HuH-7.5 (cell line): ENCODE measurements at regions not wholly inside any gene's neighbourhood (a gene's known extent, or its start where the extent isn't known, plus 50 kb on each side); places are given as distances from the start of the nearest gene placed in this dataset.
"Not testable (repeated sequence)": the region's sequence is repeated elsewhere in the genome, so short reads cannot be mapped to it uniquely, and the experiment has no call there.

Experiments
- DNase-seq: peaks from one replicate; pipeline ENCODE4 v3.0.0; 2011; ENCODE audit warnings: low spot score

DNA sequence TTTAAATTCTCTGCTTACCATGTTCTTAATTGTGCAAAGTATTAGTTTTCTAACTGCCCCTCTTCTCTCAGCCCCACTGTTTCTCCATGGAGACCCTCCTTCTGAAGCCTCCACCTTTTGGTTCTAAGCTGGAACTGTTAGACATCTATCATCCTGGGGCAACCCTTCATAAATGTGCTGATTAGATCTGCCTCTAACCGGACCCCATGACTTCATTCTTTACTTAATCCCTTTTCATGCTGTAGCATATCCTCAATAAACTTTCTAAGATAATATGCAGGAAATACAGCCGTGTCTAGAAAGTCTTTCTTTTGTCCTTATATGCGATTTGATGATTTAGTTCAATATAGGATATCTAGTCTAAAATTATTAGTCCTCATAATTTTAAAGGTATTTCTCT lies 1020.1 kb downstream of the ADGRL2 start:
- no peak for DNase-seq

DNA sequence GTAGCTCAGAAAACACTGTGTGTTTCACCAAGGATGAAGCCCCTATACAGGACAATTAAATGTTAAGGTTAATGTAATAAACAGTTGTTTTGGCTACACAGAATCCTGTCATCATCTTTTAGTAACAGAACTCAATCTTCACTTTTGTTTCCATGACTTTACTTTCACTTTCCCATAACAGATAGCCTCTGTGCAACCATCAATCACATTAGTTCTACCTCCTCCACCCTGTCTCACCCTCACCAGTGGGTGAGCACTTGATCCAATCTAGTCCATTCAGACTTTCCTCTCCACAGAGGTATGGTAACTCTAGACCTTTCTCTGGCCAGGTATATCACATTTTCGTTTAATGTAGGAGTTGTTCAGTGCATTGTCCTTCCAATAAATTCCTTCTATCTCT lies 1018.5 kb downstream of the ADGRL2 start:
- no peak for DNase-seq

DNA sequence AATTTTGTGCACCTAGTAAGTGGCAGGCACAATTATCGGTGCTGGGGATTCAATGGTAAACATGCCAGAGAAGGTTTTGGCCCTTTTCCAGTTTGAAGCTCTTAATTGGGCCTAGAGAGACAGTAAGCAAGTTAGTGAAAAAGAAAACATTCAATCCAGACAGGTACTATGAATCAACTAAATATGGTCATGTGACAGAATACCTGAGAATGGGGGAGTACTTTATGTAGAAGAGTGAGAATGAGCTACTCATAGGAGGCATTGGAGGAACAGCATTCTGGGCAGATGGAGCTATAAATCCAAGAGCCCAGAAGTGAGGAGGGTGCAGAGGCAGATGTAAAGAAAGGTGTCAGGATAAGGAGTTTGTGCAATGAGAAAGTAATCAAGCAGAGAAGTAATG lies 1017.9 kb downstream of the ADGRL2 start:
- no peak for DNase-seq

DNA sequence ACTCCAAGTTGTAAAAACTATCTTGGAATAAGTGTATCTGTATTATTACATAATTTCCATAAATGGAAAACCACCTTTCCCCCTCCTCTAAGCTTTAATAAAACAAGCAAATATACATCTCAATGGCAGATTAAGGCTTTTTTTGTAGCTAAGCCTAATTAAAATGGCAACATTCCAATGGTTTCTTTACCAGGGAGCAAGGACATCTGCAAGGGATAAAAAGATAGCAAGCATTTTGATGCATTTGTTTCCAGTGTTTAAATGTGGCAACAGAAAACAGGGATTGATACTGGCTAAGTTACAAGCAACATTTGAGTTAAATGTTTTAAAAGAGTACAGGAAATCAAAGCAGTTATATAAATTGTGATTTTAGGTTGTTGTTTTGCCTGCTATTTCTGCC lies 1012.7 kb downstream of the ADGRL2 start:
- no peak for DNase-seq

DNA sequence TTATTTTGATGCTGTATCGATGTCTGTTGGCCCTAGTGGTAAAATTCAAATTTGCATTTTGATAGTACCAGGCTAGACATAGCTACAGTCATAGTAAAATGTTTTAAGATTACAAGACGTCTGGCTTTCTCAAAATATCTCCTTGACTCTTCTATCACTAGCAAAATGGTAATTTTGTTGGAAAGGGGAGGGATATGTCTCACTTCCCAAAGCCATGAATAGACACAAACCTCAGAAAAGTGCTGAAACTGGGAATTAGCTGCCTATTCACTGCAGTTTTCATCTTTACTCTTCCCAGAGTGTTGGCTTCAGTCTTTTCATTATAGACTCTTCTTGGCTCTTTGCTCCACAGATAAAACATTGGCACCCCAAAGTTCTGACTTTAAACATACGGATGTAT lies 1009.9 kb downstream of the ADGRL2 start:
- no peak for DNase-seq

DNA sequence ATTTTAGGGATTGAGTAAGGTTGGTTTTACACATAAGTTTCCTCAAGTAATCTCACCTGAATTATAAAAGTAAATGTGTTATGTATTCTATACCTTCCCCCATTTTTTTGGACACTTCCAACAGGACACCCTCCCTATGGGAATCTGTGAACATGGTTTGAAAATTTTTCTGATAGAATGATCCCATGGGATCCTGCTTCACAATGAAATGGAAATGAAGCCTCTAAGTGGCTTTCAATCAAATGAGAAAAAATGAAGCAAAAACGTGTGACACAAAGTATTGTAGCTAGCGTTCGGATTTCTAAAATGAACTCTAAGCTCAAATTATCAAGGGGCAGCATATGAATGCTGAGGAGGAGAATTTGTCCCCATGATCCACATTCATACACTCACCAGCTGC lies 1006.8 kb downstream of the ADGRL2 start:
- no peak for DNase-seq

DNA sequence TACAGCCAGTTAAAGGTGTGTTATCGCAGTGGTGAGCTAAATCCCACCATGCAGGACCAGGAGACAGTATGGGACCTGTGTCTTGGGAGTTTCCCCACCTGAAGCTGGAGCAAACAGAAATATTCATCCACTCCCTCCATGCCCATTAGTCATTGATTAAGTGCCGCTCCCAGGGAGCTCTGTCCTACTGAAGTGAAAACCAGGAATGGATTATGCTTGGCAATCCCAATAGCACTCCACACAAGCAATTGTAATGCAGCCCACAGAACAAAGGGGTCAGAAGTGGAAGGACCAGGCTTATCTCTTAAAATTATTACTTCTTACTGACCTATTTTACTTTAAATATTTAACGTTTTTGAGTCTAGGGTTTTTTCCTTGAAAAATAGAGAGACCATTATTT lies 1005.4 kb downstream of the ADGRL2 start:
- no peak for DNase-seq

DNA sequence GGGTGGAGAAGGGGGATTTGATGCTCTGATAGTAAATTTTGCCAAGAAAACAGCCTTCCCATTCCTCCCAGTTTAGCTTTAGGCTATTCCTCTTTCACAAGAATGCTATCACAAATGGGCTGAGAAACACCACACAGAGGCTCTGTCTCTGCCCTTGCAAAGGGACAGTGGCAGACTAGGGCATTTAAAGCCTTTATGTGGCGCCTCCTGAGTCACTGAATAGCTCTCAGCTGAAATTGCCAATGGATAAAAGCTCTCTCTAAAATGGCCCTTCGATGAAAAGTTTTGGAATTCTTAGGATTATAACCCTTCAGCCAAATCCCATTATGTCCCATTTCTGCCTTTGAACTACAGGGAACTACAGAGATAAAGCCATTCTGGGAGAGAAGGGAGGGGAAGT lies 1000.4 kb downstream of the ADGRL2 start:
- no peak for DNase-seq

DNA sequence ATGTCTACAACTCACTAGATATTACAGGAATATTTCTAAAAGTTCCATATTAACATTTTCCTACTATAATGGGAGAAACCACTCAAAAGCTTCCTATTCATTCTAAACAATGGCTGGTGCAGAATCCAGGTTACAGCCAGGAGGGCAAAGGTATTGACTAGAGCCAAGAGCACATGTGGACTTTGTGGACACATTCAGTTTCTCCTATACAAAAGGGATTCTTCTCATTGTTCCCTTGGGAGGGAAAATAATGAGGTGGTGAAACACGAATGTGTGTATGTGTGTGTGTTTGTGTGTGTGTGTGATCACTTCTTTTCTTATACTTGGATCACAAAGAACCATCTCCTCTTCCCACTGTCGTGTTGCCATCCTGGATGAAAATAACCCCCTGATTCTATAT lies 1000.0 kb downstream of the ADGRL2 start:
- DNase-seq: no peak

DNA sequence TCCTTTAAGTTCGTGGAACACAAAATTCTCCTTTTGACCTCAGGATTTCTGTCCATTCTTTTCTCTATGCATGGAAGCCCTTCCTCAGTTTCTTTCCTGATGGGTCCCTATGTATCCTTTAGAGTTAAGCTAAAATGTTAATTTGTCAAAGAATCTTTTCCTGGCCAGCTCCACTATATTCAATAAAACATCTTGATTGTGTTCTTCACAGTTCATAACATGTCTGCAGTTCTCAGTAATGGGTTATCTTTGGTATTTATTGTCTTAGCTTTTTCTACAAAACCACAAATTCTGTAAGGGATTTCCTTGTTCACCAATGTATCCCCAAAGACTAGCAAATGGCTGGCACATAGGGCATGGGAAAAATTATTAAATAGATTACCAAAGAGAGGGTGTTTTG lies 998.5 kb downstream of the ADGRL2 start:
- no peak for DNase-seq

DNA sequence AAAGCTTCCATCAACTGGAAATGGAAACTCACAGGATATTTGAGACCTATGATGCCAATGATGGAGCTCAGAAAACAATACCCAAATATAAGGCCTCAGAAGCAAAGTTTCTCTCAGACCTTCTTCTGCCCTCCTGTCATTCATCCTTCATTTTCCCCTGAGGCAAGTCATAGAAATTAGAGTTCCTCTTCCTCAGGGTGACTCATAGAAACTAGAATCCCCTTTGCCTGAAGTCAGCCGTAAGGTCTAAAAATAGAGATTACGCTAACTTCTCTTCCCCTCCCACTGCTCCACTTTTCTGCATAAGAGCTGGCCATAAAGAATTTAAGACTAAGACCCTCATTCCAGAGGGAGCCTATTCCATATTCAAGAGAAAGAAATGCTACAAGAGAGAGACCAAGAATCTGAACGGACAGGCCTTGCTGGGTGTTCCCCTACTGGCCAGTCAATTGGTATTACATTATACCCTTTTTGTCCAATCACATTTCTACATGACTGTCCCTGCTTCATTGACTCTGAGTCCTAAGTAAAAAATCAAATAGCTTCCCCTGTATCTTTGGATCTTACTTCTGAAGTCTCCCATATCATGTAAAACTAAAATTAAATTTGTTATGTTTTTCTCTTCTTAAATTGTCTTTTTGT lies 994.9 kb downstream of the ADGRL2 start:
- no peak for DNase-seq

DNA sequence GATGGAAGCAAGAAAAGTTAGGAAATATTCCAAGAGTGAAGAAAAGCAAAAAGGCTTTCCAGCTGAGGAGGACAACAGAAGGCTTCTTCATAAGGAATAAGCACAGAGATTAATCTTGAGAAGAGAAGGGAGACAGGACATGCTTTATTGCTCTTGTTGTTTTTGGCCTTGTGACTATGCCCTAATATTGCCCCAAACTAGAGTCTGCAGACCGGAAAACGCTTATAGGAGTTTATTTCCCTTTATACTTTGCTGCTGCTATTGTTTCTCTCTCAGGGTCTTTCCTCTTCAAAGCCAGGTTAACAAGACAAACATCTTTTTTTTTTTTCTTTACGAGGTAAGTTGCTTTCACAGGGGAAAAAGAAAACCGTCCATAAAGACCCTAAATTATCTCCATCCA lies 991.4 kb downstream of the ADGRL2 start:
- DNase-seq: no peak

DNA sequence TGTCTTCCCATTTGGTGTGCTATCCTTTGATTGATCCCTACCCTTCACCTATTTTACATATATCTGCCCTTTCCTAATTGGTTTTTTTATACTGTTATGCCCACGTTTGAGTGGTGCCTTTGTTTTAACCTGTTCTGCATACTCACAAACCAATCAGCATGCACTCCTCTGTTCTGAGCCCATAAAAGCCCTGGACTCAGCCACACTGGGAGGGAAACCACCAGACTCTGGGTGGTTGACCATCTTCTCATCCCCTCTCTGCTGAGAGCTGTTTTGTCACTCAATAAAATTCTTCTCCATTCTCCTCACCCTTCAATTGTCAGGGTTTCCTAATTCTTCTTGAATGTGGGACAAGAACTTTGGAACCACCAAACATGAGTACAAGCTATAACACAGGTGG lies 989.8 kb downstream of the ADGRL2 start:
- DNase-seq: no peak

DNA sequence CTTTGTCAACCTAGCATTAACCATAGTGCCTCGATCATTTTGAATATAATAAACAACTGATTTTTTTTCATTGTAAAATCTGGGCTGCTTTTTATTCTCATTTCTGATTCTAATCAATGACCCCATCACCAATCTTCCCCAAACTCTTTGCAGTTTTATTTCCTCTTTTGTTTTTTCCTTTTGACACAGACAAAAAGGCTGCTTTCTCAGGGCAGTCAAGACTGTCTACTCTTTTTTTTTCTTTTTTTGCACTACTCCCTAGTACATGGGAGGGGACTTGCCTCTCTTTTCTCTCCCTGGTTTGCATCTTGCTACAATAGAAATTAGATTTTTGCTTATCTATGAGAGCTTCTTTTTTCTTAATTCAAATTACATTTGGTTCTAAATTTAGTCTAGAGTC lies 987.9 kb downstream of the ADGRL2 start:
- no peak for DNase-seq

DNA sequence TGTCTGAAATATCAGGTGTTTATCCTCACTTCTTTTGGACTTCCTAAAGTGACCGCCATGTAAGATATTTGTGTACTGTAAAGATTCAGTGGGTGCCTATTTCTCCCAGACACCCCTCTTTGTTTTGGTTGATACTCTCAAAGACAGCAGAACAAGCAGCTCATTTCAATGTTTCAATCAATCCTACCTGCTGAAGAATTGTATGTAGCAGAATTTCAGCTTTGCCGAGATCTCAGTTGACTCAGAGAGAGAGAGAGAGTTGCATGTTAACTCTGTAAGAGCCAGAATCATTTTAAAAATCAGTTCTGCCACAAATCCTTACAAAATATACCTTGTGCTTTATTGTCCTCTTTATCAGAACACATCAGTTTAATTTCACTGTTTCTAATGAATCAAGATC lies 987.3 kb downstream of the ADGRL2 start:
- DNase-seq: no peak

DNA sequence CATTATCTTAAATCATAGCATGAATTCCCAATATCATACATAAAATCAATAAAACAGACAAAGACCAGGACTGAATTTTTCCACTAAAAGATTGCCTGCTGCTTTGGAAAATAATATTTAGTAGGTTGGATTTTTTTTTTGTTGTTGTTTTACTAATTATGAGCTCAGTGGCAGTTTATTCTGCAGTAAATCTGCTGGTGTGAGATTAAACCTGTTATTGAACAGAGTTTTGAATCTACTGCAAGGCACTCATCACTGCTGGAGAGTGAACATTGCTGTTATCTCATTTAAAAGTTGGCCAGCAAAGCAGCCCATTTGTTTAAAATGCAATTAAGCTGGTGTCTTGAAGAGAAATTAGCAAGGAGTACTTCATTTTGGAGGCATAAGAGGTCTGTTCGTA lies 986.1 kb downstream of the ADGRL2 start:
- DNase-seq: no peak

DNA sequence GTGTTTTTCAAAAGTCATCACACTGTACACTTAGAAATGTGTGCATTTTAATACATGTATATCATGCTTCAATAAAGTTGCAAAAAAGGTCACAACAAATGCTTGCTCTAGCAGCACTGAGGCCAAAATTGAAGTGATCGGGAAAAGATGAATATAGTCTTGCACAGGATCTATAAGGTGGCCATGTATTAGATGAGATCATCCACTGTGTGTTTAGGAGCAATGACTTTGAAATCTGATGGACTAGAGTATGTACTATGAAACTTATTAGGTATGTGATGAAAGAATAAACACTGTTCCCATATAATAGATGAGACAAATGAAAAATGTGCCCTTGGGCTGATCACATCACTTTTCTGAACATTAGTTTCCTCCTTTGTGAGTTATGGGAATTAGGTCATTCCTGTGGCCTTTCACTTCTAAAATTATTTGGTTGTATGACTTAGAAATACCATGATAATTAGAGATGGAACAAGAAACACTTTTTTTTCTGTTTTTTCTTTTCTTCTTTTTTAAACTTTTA lies 984.6 kb downstream of the ADGRL2 start:
- no peak for DNase-seq

DNA sequence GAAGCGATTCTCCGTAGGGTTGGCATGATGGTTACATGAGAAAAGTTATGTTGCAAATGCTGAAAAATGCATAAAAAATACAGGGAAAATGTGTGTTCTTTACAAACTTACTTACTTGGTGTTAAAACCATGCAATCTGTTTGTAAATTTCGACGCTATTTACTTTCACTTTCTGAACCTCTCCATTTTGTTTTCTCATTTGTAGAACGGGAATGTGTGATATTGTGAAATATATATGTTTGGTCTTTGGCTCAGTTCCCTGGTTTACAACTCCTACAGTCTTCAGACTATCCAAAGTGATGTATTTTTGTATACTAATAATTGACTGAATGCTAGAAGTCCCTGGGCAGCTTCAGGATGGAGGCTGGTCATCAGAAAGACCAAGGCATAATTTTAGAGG lies 982.3 kb downstream of the ADGRL2 start:
- no peak for DNase-seq

DNA sequence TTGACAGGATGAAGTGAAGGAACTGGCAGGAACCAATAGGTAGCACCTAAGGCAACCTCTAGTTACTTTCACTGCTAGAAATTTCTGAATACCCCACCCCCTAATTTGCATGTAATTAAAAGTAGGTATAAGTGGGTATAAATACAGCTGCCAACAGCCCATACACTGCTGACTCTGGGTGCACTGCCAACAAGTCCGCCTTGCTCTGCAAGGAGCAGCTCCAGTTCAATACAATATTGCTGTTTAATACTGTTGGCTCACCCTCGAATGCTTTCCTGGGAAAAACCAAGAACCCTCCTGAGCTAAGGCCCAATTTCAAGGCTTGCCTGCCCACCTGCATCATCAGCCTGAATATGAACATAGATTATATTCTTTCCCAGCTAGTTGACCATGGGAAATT lies 981.9 kb downstream of the ADGRL2 start:
- DNase-seq: no peak

DNA sequence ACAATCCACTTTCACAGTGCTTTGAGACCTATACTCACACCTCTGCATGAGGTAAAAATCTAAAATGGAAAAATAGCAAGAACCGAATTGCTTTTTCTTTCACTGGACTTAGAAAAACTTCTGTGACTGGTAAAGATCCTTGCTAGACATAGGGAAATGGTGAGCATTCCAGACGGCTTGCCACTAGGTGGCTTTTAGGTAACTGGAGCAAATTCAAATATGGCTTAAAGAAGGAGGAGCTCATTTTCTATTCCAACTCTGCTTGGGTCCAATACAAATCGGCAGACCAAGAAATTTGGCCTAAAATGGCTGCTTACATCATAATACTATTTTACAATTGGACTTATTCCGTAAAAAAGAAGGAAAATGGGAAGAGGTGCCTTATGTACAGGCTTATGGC lies 977.9 kb downstream of the ADGRL2 start:
- peak; percentile 47 for DNase-seq

DNA sequence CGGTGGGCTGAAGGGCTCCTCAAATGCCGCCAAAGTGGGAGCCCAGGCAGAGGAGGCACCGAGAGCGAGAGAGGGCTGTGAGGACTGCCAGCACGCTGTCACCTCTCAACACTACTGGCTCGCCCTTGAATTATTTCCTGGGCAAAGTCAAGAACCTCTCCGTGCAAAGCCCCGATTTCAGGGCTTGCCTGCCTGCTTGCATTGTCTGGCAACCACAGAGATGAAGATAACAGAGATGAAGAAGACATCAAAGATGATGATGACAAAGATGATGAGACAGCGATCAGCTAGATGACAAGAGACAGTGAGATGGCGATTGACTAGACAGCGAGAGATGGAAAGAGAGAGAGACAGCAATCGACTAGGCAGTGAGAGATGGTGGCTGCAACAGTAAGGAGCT lies 976.5 kb downstream of the ADGRL2 start:
- DNase-seq: no peak

DNA sequence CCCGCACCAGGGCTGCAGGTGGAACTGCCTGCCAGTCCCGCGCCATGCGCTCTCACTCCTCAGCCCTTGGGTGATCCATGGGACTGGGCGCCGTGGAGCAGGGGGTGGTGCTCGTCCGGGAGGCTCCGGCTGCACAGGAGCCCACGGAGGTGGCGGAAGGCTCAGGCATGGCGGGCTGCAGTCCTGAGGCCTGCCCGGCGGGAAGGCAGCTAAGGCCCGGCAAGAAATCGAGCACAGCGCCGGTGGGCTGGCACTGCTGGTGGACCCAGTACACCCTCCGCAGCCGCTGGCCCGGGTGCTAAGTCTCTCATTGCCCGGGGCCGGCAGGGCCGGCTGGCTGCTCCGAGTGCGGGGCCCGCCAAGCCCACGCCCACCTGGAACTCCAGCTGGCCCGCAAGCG lies 976.0 kb downstream of the ADGRL2 start:
- not testable (repeated sequence) for DNase-seq

DNA sequence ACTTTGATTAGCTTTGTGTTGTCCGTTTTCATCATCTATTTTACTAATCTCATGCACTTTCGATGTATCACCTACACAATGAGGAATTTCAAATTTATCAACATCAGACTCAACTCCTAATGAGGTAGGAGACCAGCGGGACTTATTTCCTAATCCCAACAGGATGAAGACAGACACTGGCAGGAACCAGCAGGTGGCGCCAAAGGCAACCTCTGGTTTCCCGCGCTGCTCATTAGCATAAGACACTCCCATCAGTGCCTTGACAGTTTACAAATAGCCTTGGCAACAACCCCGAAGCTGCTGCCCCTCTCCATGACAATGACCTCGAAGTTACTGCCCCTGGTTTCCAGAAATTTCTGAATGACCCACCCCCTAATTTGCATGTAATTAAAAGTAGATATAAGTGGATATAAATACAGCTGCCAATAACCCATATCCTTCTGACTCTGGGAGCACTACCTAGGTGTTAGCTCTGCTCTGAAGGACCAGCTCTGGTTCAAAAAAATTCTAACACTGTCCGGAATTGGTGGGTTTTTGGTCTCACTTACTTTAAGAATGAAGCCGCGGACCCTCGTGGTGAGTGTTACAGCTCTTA lies 974.8 kb downstream of the ADGRL2 start:
- DNase-seq: peak; percentile 27

DNA sequence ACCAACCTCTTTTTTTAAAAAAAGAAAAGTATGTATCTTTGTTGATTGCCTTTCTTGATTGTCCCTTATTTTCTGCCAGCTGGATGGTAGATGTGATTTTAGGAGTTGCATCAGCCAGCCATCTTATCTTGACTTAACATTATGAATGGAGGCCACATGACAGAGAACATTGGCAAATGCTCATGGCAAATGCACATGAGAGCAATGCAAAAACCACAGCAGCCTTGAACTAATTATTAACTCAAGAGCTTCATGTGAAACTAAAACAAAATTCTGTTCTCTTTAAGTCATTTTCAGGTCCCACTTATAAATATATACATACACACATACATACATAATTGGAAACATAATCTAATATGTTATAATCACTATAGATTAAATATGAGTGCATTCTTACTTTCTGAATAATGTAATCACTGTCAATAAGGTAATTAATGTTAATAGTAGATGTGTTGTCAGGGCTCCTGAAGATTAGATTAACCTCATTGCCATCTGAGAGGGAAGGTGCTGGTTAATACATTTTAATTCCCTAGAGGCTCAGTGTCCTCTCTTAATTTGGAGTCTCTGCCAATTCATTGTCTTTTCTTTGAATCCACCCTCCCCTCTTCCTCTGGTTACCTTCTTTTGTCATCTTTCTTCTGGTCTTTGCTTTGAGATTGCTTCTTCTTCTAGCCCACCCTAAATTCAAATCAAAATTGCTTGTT lies 962.2 kb downstream of the ADGRL2 start:
- DNase-seq: no peak
